H9 (cell line): ENCODE measurements at regions not wholly inside any gene's neighbourhood (a gene's known extent, or its start where the extent isn't known, plus 50 kb on each side); places are given as distances from the start of the nearest gene placed in this dataset.

Experiments
- DNase-seq: peaks from one replicate; pipeline ENCODE4 v3.0.0-alpha.2; 2017
- H2AFZ ChIP-seq: one replicate; pipeline ENCODE4 v1.6.1; 2013; ENCODE audit warnings: mild to moderate bottlenecking, low read length, control low read depth, moderate library complexity
- H2AK5ac ChIP-seq: 2 replicates; pipeline ENCODE4 v1.6.1; 2013; ENCODE audit warnings: low read length, control low read depth, mixed read lengths; ENCODE audit not compliant: insufficient read length
- H2BK120ac ChIP-seq: one replicate; pipeline ENCODE4 v1.6.1; 2013; ENCODE audit warnings: low read depth, mild to moderate bottlenecking, low read length, control low read depth, inconsistent platforms; ENCODE audit not compliant: poor library complexity, severe bottlenecking
- H2BK12ac ChIP-seq: 2 replicates; pipeline ENCODE4 v1.6.1; 2013; ENCODE audit warnings: low read length, control low read depth, mixed read lengths, low read depth; ENCODE audit not compliant: insufficient read length
- H2BK15ac ChIP-seq: 2 replicates; pipeline ENCODE4 v1.6.1; 2013; ENCODE audit warnings: low read depth, low read length, control low read depth
- H2BK20ac ChIP-seq: one replicate; pipeline ENCODE4 v1.6.1; 2013; ENCODE audit warnings: low read depth, mild to moderate bottlenecking, low read length, control low read depth, inconsistent platforms; ENCODE audit not compliant: poor library complexity, severe bottlenecking
- H2BK5ac ChIP-seq: 2 replicates; pipeline ENCODE4 v1.6.1; 2013; ENCODE audit warnings: low read length, control low read depth, mixed read lengths; ENCODE audit not compliant: insufficient read length
- H3K14ac ChIP-seq: 2 replicates; pipeline ENCODE4 v1.6.1; 2013; ENCODE audit warnings: low read length, control low read depth; ENCODE audit not compliant: insufficient read depth
- H3K18ac ChIP-seq: 2 replicates; pipeline ENCODE4 v1.6.1; 2013; ENCODE audit warnings: low read depth, mild to moderate bottlenecking, mixed read lengths, low read length, control low read depth; ENCODE audit not compliant: insufficient read length
- H3K23ac ChIP-seq: 2 replicates; pipeline ENCODE4 v1.6.1; 2013; ENCODE audit warnings: low read length, control low read depth, mixed read lengths, low read depth; ENCODE audit not compliant: insufficient read length
- H3K23me2 ChIP-seq: 2 replicates; pipeline ENCODE4 v1.6.1; 2013; ENCODE audit warnings: low read depth, mild to moderate bottlenecking, mixed read lengths, low read length, control low read depth; ENCODE audit not compliant: insufficient read length, poor library complexity, severe bottlenecking
- H3K27ac ChIP-seq: 2 replicates; pipeline ENCODE4 v1.5.1; 2013; ENCODE audit warnings: low read length, control low read depth, mixed read lengths, low read depth; ENCODE audit not compliant: insufficient read length
- H3K27me3 ChIP-seq: 2 replicates; pipeline ENCODE4 v1.6.1; 2013; ENCODE audit warnings: low read length, control low read depth, inconsistent platforms; ENCODE audit not compliant: insufficient read depth
- H3K4ac ChIP-seq: 2 replicates; pipeline ENCODE4 v1.6.1; 2013; ENCODE audit warnings: low read depth, mild to moderate bottlenecking, control low read depth, inconsistent platforms, low read length, moderate library complexity
- H3K4me1 ChIP-seq: 2 replicates; pipeline ENCODE4 v1.6.1; 2013; ENCODE audit warnings: low read length, control low read depth, inconsistent platforms; ENCODE audit not compliant: insufficient read depth
- H3K4me2 ChIP-seq: 2 replicates; pipeline ENCODE4 v1.6.1; 2013; ENCODE audit warnings: low read length, control low read depth, mixed read lengths; ENCODE audit not compliant: insufficient read length, insufficient read depth
- H3K56ac ChIP-seq: 2 replicates; pipeline ENCODE4 v1.6.1; 2013; ENCODE audit warnings: low read depth, mild to moderate bottlenecking, mixed read lengths, low read length, control low read depth; ENCODE audit not compliant: insufficient read length
- H3K79me1 ChIP-seq: 2 replicates; pipeline ENCODE4 v1.6.1; 2013; ENCODE audit warnings: low read depth, mild to moderate bottlenecking, moderate library complexity, low read length, control low read depth, inconsistent platforms; ENCODE audit not compliant: insufficient read depth, poor library complexity, severe bottlenecking
- H3K79me2 ChIP-seq: 2 replicates; pipeline ENCODE4 v1.6.1; 2013; ENCODE audit warnings: low read length, control low read depth, inconsistent platforms; ENCODE audit not compliant: insufficient read depth
- H3K9ac ChIP-seq: 2 replicates; pipeline ENCODE4 v1.6.1; 2013; ENCODE audit warnings: low read length, control low read depth, mixed read lengths; ENCODE audit not compliant: insufficient read length; ENCODE audit errors: extremely low read depth
- H3K9me3 ChIP-seq: one replicate; pipeline ENCODE4 v1.6.1; 2013; ENCODE audit warnings: low read depth, low read length, inconsistent platforms; ENCODE audit not compliant: control insufficient read depth
- H3T11ph ChIP-seq: one replicate; pipeline ENCODE4 v1.6.1; 2013; ENCODE audit warnings: mild to moderate bottlenecking, low read length, control low read depth, inconsistent platforms
- H4K20me1 ChIP-seq: one replicate; pipeline ENCODE4 v1.6.1; 2013; ENCODE audit not compliant: control insufficient read depth, insufficient read length, insufficient read depth
- H4K5ac ChIP-seq: 2 replicates; pipeline ENCODE4 v1.6.1; 2013; ENCODE audit warnings: low read depth, mild to moderate bottlenecking, mixed read lengths, low read length, control low read depth; ENCODE audit not compliant: insufficient read length
- H4K8ac ChIP-seq: replicated peaks from 2 replicates; pipeline ENCODE4 v1.6.1; 2013; ENCODE audit warnings: low read length, control low read depth, mixed read lengths, low read depth; ENCODE audit not compliant: insufficient read length
- H4K91ac ChIP-seq: 2 replicates; pipeline ENCODE4 v1.6.1; 2013; ENCODE audit warnings: low read depth, mild to moderate bottlenecking, moderate library complexity, mixed read lengths, low read length, control low read depth; ENCODE audit not compliant: insufficient read length
- H3K27ac Mint-ChIP-seq, 3 experiments: 2 replicates in 2 of 3; 3 replicates in 1 of 3; pipeline ENCODE4 v1.8.0; 2020 to 2021; ENCODE audit warnings: mixed read lengths in 3 of 3, mild to moderate bottlenecking in 1 of 3, moderate library complexity in 1 of 3
- H3K27me3 Mint-ChIP-seq: 2 replicates; pipeline ENCODE4 v1.8.0; 2021; ENCODE audit warnings: low read depth, mild to moderate bottlenecking, moderate library complexity, mixed read lengths
- H3K36me3 Mint-ChIP-seq, 3 experiments: 2 replicates in 2 of 3; 3 replicates in 1 of 3; pipeline ENCODE4 v1.8.0; 2020 to 2021; ENCODE audit warnings: low read depth in 3 of 3, mixed read lengths in 3 of 3; ENCODE audit not compliant: insufficient read depth in 1 of 3
- H3K4me1 Mint-ChIP-seq, 2 experiments: 2 replicates each; pipeline ENCODE4 v1.8.0; 2020; ENCODE audit warnings: mixed read lengths in 2 of 2
- H3K4me3 Mint-ChIP-seq, 2 experiments: 2 replicates in 1 of 2; 3 replicates in 1 of 2; pipeline ENCODE4 v1.8.0; 2020 to 2021; ENCODE audit warnings: mild to moderate bottlenecking in 2 of 2, mixed read lengths in 2 of 2, moderate library complexity in 1 of 2
- H3K9me3 Mint-ChIP-seq, 2 experiments: 2 replicates in 1 of 2; 3 replicates in 1 of 2; pipeline ENCODE4 v1.8.0; 2020; ENCODE audit warnings: mild to moderate bottlenecking in 2 of 2, mixed read lengths in 2 of 2, moderate library complexity in 1 of 2
- WGBS: extraction: QIAGEN DNeasy Blood & Tissue Kit; methylation state at CpG from one replicate; pipeline ENCODE4 v1.1.7; 2013; ENCODE audit warnings: missing lambda C conversion rate, low lambda C conversion rate, mixed read lengths; ENCODE audit not compliant: insufficient read length; ENCODE audit errors: extremely low coverage; 5-methylcytosine and 5-hydroxymethylcytosine counted together
- TF ChIP-seq, protein P1 (sequence below): fragments of 200-600 bp; sonication (generic); conservative IDR thresholded peaks from 3 replicates; pipeline ENCODE4 v1.8.0; 2021; ENCODE audit warnings: antibody characterized with exemption, mild to moderate bottlenecking

DNA sequence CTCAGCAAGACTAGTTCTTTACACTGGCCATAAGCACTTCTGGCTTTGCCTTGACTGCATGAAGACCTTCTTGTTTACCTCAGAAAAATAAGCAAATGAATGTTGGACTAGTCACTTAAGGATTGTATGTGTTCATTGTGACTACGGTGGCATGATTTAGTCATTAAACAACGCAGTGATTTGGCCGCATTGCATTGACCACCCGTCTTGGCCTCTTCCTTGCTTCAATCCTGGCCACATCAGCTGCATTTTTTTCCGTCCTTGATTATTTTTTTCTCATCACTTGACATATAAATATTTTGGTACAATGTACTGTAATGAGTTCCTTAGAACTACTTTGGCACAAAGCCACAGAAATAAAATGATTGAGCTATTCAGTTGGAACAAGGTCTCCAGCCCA lies 656.2 kb downstream of the RAB28 start:
- no peak overlapping the region for H3K14ac ChIP-seq
- no peaks in the 10 kb centered on the region for H3K79me1 ChIP-seq
- no peak overlapping the region for H3K4ac ChIP-seq
- no peak overlapping the region for H3K4me3 Mint-ChIP-seq
- H3K36me3 Mint-ChIP-seq = no peaks in the 10 kb centered on the region
- H4K20me1 ChIP-seq = no peaks in the 10 kb centered on the region
- H4K5ac ChIP-seq = no peak overlapping the region
- no peak overlapping the region for H3K27ac ChIP-seq
- no peak overlapping the region for H2BK5ac ChIP-seq
- no peak overlapping the region for H2BK12ac ChIP-seq
- no peak overlapping the region for H3K23ac ChIP-seq
- no peaks in the 10 kb centered on the region for H3K27me3 Mint-ChIP-seq
- WGBS = no CpG with 5 or more reads among the region's 5 CpGs
- no peaks in the 10 kb centered on the region for H3K23me2 ChIP-seq
- no peak overlapping the region for H3T11ph ChIP-seq
- no peak overlapping the region for H3K27ac Mint-ChIP-seq
- H3K4me1 Mint-ChIP-seq = peaks cover 6 to 9% of the 10 kb centered on the region in 2 experiments
- H2BK120ac ChIP-seq = no peak overlapping the region
- TF ChIP-seq, protein P1, sequence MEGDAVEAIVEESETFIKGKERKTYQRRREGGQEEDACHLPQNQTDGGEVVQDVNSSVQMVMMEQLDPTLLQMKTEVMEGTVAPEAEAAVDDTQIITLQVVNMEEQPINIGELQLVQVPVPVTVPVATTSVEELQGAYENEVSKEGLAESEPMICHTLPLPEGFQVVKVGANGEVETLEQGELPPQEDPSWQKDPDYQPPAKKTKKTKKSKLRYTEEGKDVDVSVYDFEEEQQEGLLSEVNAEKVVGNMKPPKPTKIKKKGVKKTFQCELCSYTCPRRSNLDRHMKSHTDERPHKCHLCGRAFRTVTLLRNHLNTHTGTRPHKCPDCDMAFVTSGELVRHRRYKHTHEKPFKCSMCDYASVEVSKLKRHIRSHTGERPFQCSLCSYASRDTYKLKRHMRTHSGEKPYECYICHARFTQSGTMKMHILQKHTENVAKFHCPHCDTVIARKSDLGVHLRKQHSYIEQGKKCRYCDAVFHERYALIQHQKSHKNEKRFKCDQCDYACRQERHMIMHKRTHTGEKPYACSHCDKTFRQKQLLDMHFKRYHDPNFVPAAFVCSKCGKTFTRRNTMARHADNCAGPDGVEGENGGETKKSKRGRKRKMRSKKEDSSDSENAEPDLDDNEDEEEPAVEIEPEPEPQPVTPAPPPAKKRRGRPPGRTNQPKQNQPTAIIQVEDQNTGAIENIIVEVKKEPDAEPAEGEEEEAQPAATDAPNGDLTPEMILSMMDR = no peak
- H2BK15ac ChIP-seq = no peak overlapping the region
- no peak overlapping the region for H2AFZ ChIP-seq
- H3K56ac ChIP-seq = no peak overlapping the region
- H3K4me1 ChIP-seq = no peaks in the 10 kb centered on the region
- H3K27me3 ChIP-seq = no peaks in the 10 kb centered on the region
- no peak overlapping the region for H2BK20ac ChIP-seq
- no peak for DNase-seq
- no peak overlapping the region for H3K4me2 ChIP-seq
- H4K8ac ChIP-seq = no peak overlapping the region
- no peaks in the 10 kb centered on the region for H3K9me3 ChIP-seq
- H3K18ac ChIP-seq = no peak overlapping the region
- H3K9me3 Mint-ChIP-seq = no peaks in the 10 kb centered on the region; a peak in 1 of 5 replicates
- no peak overlapping the region for H2AK5ac ChIP-seq
- no peaks in the 10 kb centered on the region for H3K79me2 ChIP-seq
- H3K9ac ChIP-seq = no peak overlapping the region
- H4K91ac ChIP-seq = no peak overlapping the region
